Panc1 (cell line): ENCODE measurements at regions not wholly inside any gene's neighbourhood (a gene's known extent, or its start where the extent isn't known, plus 50 kb on each side); places are given as distances from the start of the nearest gene placed in this dataset.

ENCODE experiments used
- ATAC-seq: fragments of 200-7000 bp; cut with Tn5 transposase; 2 replicates; pipeline ENCODE4 v1.9.1; 2020; ENCODE audit warnings: mild to moderate bottlenecking, moderate library complexity
- BruUV-seq: library from RNA; stranded (reverse); fragments of 400-500 nt; replicated peaks from 2 replicates; lab custom pipeline; 2021; lab: Mats Ljungman, UMichigan
- CTCF ChIA-PET: fragments of 300-600 bp; sonication (Branson Sonifier 250); formaldehyde crosslinking; loops from one replicate; lab custom pipeline; 2022; ENCODE audit warnings: antibody characterized with exemption; lab: Charles Lee
- POLR2A ChIA-PET: fragments of 300-600 bp; sonication (Branson Sonifier 250); formaldehyde crosslinking; loops from one replicate; lab custom pipeline; 2022; ENCODE audit warnings: antibody characterized with exemption; lab: Charles Lee
- DNase-seq: peaks from one replicate; pipeline ENCODE4 v3.0.0-alpha.2; 2010; ENCODE audit warnings: low read depth, low spot score
- H3K27ac ChIP-seq: 2 replicates; pipeline ENCODE4 v1.5.1; 2011; ENCODE audit warnings: mild to moderate bottlenecking, low read length, inconsistent platforms
- H3K27me3 ChIP-seq: fragments of 200-500 bp; sonication (Bioruptor generic); 2 replicates; pipeline ENCODE4 v1.6.0; 2014; ENCODE audit warnings: low read length, inconsistent platforms; ENCODE audit not compliant: control insufficient read depth, insufficient read depth
- H3K36me3 ChIP-seq: fragments of 200-500 bp; sonication (Bioruptor generic); 2 replicates; pipeline ENCODE4 v1.5.1; 2014; ENCODE audit warnings: inconsistent platforms, mild to moderate bottlenecking, low read length, moderate library complexity; ENCODE audit not compliant: control insufficient read depth, insufficient read depth
- H3K4me1 ChIP-seq: 2 replicates; pipeline ENCODE4 v1.5.1; 2011; ENCODE audit warnings: inconsistent platforms, mild to moderate bottlenecking, low read length, moderate library complexity; ENCODE audit not compliant: control insufficient read depth, insufficient read depth
- H3K4me3 ChIP-seq, 2 experiments: 2 replicates each; pipeline ENCODE4 v1.5.1; 2011 to 2012; ENCODE audit warnings: low read depth in 2 of 2, low read length in 2 of 2, mild to moderate bottlenecking in 2 of 2, inconsistent platforms in 1 of 2, moderate library complexity in 1 of 2
- H3K9me3 ChIP-seq: fragments of 200-500 bp; sonication (Bioruptor generic); 2 replicates; pipeline ENCODE4 v1.5.1; 2014; ENCODE audit warnings: low read depth, mild to moderate bottlenecking, inconsistent platforms, low read length, moderate library complexity; ENCODE audit not compliant: control insufficient read depth, insufficient read depth
- CTCF ChIP-seq: fragments of 450-650 bp; IDR thresholded peaks from 2 replicates; pipeline ENCODE4 v1.5.1; 2017; ENCODE audit warnings: mild to moderate bottlenecking
- POLR2AphosphoS5 ChIP-seq: IDR thresholded peaks from 2 replicates; pipeline ENCODE4 v1.6.1; 2012; ENCODE audit warnings: mild to moderate bottlenecking, low read depth, low read length, moderate library complexity
- REST ChIP-seq, 2 experiments: IDR thresholded peaks; 2 replicates each; pipeline ENCODE4 v1.6.1; 2011 to 2012; ENCODE audit warnings: low read depth in 2 of 2, control low read depth in 1 of 2, low read length in 1 of 2, mild to moderate bottlenecking in 1 of 2, moderate library complexity in 1 of 2; ENCODE audit not compliant: insufficient read depth in 1 of 2
- SIN3A ChIP-seq: IDR thresholded peaks from 2 replicates; pipeline ENCODE4 v1.6.1; 2012; ENCODE audit warnings: low read depth, mild to moderate bottlenecking, low read length, moderate library complexity, borderline replicate concordance; ENCODE audit not compliant: insufficient read depth
- TCF7L2 ChIP-seq: IDR thresholded peaks from 2 replicates; pipeline ENCODE4 v1.6.1; 2011; ENCODE audit warnings: mild to moderate bottlenecking, low read depth, low read length, inconsistent platforms
- in situ Hi-C: cut with HindIII; loops from 2 replicates; pipeline ENCODE4 v1.10.0; 2016; ENCODE audit warnings: low sequenced_read_pairs, low pct_unique_long_range_greater_than_20kb
- intact Hi-C: fragments of 100-400 bp; cut with micrococcal nuclease; formaldehyde crosslinking; loops from one replicate; pipeline ENCODE4 v1.10.0; 2022; ENCODE audit not compliant: unreplicated experiment

- DNase-seq, result no peak
These were observed 380.4 kb upstream of the CCL2 start for GRCh38 chr17:33874617-33875060.

GRCh38 chr17:33875973-33876372, 379.1 kb upstream of the CCL2 start:
- POLR2A ChIA-PET, result no interaction called here

More at GRCh38 chr17:33874617-33875060, 380.4 kb upstream of the CCL2 start:
- no TSS peak for BruUV-seq
- no peak for TF ChIP-seq TCF7L2
- no peak for TF ChIP-seq CTCF
- no peak for TF ChIP-seq REST (IDR thresholded peaks at IDR 0.05; ENCODE audit: insufficient read depth in 1 of 2, low read depth in 2 of 2, low read length in 1 of 2)
- no peak for TF ChIP-seq SIN3A
- TF ChIP-seq POLR2AphosphoS5, result no peak
- H3K36me3 ChIP-seq, result no peaks in the 10 kb centered on the region
- ChIA-PET CTCF (no interaction called here), POLR2A (no interaction called here)
- peaks cover 9% of the 10 kb centered on the region for H3K27me3 ChIP-seq
- H3K4me3 ChIP-seq, result no peak overlapping the region
- in situ Hi-C loops (no loop called here), intact Hi-C loops (no loop called here)
- no peaks in the 10 kb centered on the region for H3K4me1 ChIP-seq
- no peak for ATAC-seq
- no peaks in the 10 kb centered on the region for H3K9me3 ChIP-seq
- no peak overlapping the region for H3K27ac ChIP-seq

More at GRCh38 chr17:33875973-33876372, 379.1 kb upstream of the CCL2 start:
- H3K27me3 ChIP-seq, result peaks cover 9% of the 10 kb centered on the region
- CTCF ChIA-PET, result no interaction called here
- no peaks in the 10 kb centered on the region for H3K9me3 ChIP-seq
- no peak overlapping the region for H3K27ac ChIP-seq
- BruUV-seq, result no TSS peak
- TF ChIP-seq POLR2AphosphoS5, result no peak
- TF ChIP-seq SIN3A, result no peak
- TF ChIP-seq REST (IDR thresholded peaks at IDR 0.05; ENCODE audit: insufficient read depth in 1 of 2, low read depth in 2 of 2, low read length in 1 of 2), result no peak
- no peak for TF ChIP-seq TCF7L2
- no peak for TF ChIP-seq CTCF
- H3K4me1 ChIP-seq, result no peaks in the 10 kb centered on the region
- intact Hi-C loops, result no loop called here
- ATAC-seq, result no peak
- in situ Hi-C loops, result no loop called here
- no peak for DNase-seq
- no peaks in the 10 kb centered on the region for H3K36me3 ChIP-seq
- H3K4me3 ChIP-seq, result no peak overlapping the region
